Panc1 (cell line): ENCODE measurements at regions not wholly inside any gene's neighbourhood (a gene's known extent, or its start where the extent isn't known, plus 50 kb on each side); places are given as distances from the start of the nearest gene placed in this dataset.

Experiments used
- ATAC-seq: fragments of 200-7000 bp; cut with Tn5 transposase; 2 replicates; pipeline ENCODE4 v1.9.1; 2020; ENCODE audit warnings: mild to moderate bottlenecking, moderate library complexity
- BruUV-seq: library from RNA; stranded (reverse); fragments of 400-500 nt; replicated peaks from 2 replicates; lab custom pipeline; 2021; lab: Mats Ljungman, UMichigan
- CTCF ChIA-PET: fragments of 300-600 bp; sonication (Branson Sonifier 250); formaldehyde crosslinking; loops from one replicate; lab custom pipeline; 2022; ENCODE audit warnings: antibody characterized with exemption; lab: Charles Lee
- POLR2A ChIA-PET: fragments of 300-600 bp; sonication (Branson Sonifier 250); formaldehyde crosslinking; loops from one replicate; lab custom pipeline; 2022; ENCODE audit warnings: antibody characterized with exemption; lab: Charles Lee
- DNase-seq: peaks from one replicate; pipeline ENCODE4 v3.0.0-alpha.2; 2010; ENCODE audit warnings: low read depth, low spot score
- H3K27ac ChIP-seq: 2 replicates; pipeline ENCODE4 v1.5.1; 2011; ENCODE audit warnings: mild to moderate bottlenecking, low read length, inconsistent platforms
- H3K27me3 ChIP-seq: fragments of 200-500 bp; sonication (Bioruptor generic); 2 replicates; pipeline ENCODE4 v1.6.0; 2014; ENCODE audit warnings: low read length, inconsistent platforms; ENCODE audit not compliant: control insufficient read depth, insufficient read depth
- H3K36me3 ChIP-seq: fragments of 200-500 bp; sonication (Bioruptor generic); 2 replicates; pipeline ENCODE4 v1.5.1; 2014; ENCODE audit warnings: inconsistent platforms, mild to moderate bottlenecking, low read length, moderate library complexity; ENCODE audit not compliant: control insufficient read depth, insufficient read depth
- H3K4me1 ChIP-seq: 2 replicates; pipeline ENCODE4 v1.5.1; 2011; ENCODE audit warnings: inconsistent platforms, mild to moderate bottlenecking, low read length, moderate library complexity; ENCODE audit not compliant: control insufficient read depth, insufficient read depth
- H3K4me3 ChIP-seq, 2 experiments: 2 replicates each; pipeline ENCODE4 v1.5.1; 2011 to 2012; ENCODE audit warnings: low read depth in 2 of 2, low read length in 2 of 2, mild to moderate bottlenecking in 2 of 2, inconsistent platforms in 1 of 2, moderate library complexity in 1 of 2
- H3K9me3 ChIP-seq: fragments of 200-500 bp; sonication (Bioruptor generic); 2 replicates; pipeline ENCODE4 v1.5.1; 2014; ENCODE audit warnings: low read depth, mild to moderate bottlenecking, inconsistent platforms, low read length, moderate library complexity; ENCODE audit not compliant: control insufficient read depth, insufficient read depth
- POLR2AphosphoS5 ChIP-seq: IDR thresholded peaks from 2 replicates; pipeline ENCODE4 v1.6.1; 2012; ENCODE audit warnings: mild to moderate bottlenecking, low read depth, low read length, moderate library complexity
- REST ChIP-seq, 2 experiments: IDR thresholded peaks; 2 replicates each; pipeline ENCODE4 v1.6.1; 2011 to 2012; ENCODE audit warnings: low read depth in 2 of 2, control low read depth in 1 of 2, low read length in 1 of 2, mild to moderate bottlenecking in 1 of 2, moderate library complexity in 1 of 2; ENCODE audit not compliant: insufficient read depth in 1 of 2
- SIN3A ChIP-seq: IDR thresholded peaks from 2 replicates; pipeline ENCODE4 v1.6.1; 2012; ENCODE audit warnings: low read depth, mild to moderate bottlenecking, low read length, moderate library complexity, borderline replicate concordance; ENCODE audit not compliant: insufficient read depth
- TCF7L2 ChIP-seq: IDR thresholded peaks from 2 replicates; pipeline ENCODE4 v1.6.1; 2011; ENCODE audit warnings: mild to moderate bottlenecking, low read depth, low read length, inconsistent platforms
- in situ Hi-C: cut with HindIII; loops from 2 replicates; pipeline ENCODE4 v1.10.0; 2016; ENCODE audit warnings: low sequenced_read_pairs, low pct_unique_long_range_greater_than_20kb
- intact Hi-C: fragments of 100-400 bp; cut with micrococcal nuclease; formaldehyde crosslinking; loops from one replicate; pipeline ENCODE4 v1.10.0; 2022; ENCODE audit not compliant: unreplicated experiment
- TF ChIP-seq, protein P1 (sequence below): fragments of 450-650 bp; IDR thresholded peaks from 2 replicates; pipeline ENCODE4 v1.5.1; 2017; ENCODE audit warnings: mild to moderate bottlenecking

GRCh38 chr14:58705066-58705465, 67.3 kb downstream of the DACT1 start:
- H3K4me1 ChIP-seq: no peaks in the 10 kb centered on the region
- in situ Hi-C loops (no loop called here), intact Hi-C loops (no loop called here)
- TF ChIP-seq TCF7L2 (no peak), REST (IDR thresholded peaks at IDR 0.05; ENCODE audit: insufficient read depth in 1 of 2, low read depth in 2 of 2, low read length in 1 of 2) (no peak), SIN3A (no peak), POLR2AphosphoS5 (no peak)
- TF ChIP-seq, protein P1, sequence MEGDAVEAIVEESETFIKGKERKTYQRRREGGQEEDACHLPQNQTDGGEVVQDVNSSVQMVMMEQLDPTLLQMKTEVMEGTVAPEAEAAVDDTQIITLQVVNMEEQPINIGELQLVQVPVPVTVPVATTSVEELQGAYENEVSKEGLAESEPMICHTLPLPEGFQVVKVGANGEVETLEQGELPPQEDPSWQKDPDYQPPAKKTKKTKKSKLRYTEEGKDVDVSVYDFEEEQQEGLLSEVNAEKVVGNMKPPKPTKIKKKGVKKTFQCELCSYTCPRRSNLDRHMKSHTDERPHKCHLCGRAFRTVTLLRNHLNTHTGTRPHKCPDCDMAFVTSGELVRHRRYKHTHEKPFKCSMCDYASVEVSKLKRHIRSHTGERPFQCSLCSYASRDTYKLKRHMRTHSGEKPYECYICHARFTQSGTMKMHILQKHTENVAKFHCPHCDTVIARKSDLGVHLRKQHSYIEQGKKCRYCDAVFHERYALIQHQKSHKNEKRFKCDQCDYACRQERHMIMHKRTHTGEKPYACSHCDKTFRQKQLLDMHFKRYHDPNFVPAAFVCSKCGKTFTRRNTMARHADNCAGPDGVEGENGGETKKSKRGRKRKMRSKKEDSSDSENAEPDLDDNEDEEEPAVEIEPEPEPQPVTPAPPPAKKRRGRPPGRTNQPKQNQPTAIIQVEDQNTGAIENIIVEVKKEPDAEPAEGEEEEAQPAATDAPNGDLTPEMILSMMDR: no peak
- H3K27me3 ChIP-seq: no peaks in the 10 kb centered on the region
- no TSS peak for BruUV-seq
- H3K9me3 ChIP-seq: no peaks in the 10 kb centered on the region
- no peaks in the 10 kb centered on the region for H3K36me3 ChIP-seq
- H3K27ac ChIP-seq: no peak overlapping the region
- no peak overlapping the region for H3K4me3 ChIP-seq
- no peak for DNase-seq
- CTCF ChIA-PET: no interaction called here
- POLR2A ChIA-PET: no interaction called here
- ATAC-seq: no peak

GRCh38 chr14:58707949-58708348, 70.2 kb downstream of the DACT1 start:
- CTCF ChIA-PET: no interaction called here
- no peak for ATAC-seq
- no peaks in the 10 kb centered on the region for H3K27me3 ChIP-seq

More at GRCh38 chr14:58707949-58708348, 70.2 kb downstream of the DACT1 start:
- Histone ChIP-seq H3K4me3 (no peak overlapping the region), H3K4me1 (no peaks in the 10 kb centered on the region), H3K9me3 (no peaks in the 10 kb centered on the region), H3K27ac (no peak overlapping the region), H3K36me3 (no peaks in the 10 kb centered on the region)
- BruUV-seq: no TSS peak
- TF ChIP-seq, protein P1: no peak
- in situ Hi-C loops (no loop called here), intact Hi-C loops (no loop called here)
- no peak for DNase-seq
- POLR2A ChIA-PET: no interaction called here
